HCT116 (cell line): ENCODE measurements at regions not wholly inside any gene's neighbourhood (a gene's known extent, or its start where the extent isn't known, plus 50 kb on each side); places are given as distances from the start of the nearest gene placed in this dataset.

Experiments
- CBX3 ChIP-seq: IDR thresholded peaks from 2 replicates; pipeline ENCODE4 v1.6.1; 2012; ENCODE audit warnings: low read depth
- EZH2 ChIP-seq: fragments of 200-600 bp; sonication (generic); IDR thresholded peaks from 2 replicates; pipeline ENCODE4 v1.6.1; 2017; ENCODE audit warnings: antibody characterized with exemption, mixed run types
- EZH2phosphoT487 ChIP-seq: fragments of 200-600 bp; IDR thresholded peaks from 2 replicates; pipeline ENCODE4 v1.6.1; 2018; ENCODE audit warnings: antibody characterized with exemption, borderline replicate concordance
- POLR2A ChIP-seq: IDR thresholded peaks from 2 replicates; pipeline ENCODE4 v1.7.0; 2011; ENCODE audit warnings: borderline replicate concordance; ENCODE audit not compliant: insufficient read depth, insufficient read length; ENCODE audit errors: extremely low read depth
- POLR2AphosphoS5 ChIP-seq: IDR thresholded peaks from 2 replicates; pipeline ENCODE4 v1.6.1; 2011; ENCODE audit warnings: mild to moderate bottlenecking, low read depth, low read length, moderate library complexity
- RAD21 ChIP-seq: IDR thresholded peaks from 2 replicates; pipeline ENCODE4 v1.6.1; 2012; ENCODE audit warnings: low read depth, mild to moderate bottlenecking
- SRF ChIP-seq: IDR thresholded peaks from 2 replicates; pipeline ENCODE4 v1.6.1; 2012; ENCODE audit warnings: low read depth
- TCF7L2 ChIP-seq: IDR thresholded peaks from 2 replicates; pipeline ENCODE4 v1.7.0; 2011; ENCODE audit warnings: borderline replicate concordance, inconsistent platforms; ENCODE audit not compliant: insufficient read depth, insufficient read length; ENCODE audit errors: extremely low read depth
- YY1 ChIP-seq: IDR thresholded peaks from 2 replicates; pipeline ENCODE4 v1.6.1; 2011; ENCODE audit warnings: low read length, low read depth, moderate library complexity, mild to moderate bottlenecking; ENCODE audit not compliant: insufficient replicate concordance; ENCODE audit errors: extremely low read depth
- ZNF274 ChIP-seq: fragments of 200-500 bp; sonication (Bioruptor generic); IDR thresholded peaks from 2 replicates; pipeline ENCODE4 v1.6.1; 2014; ENCODE audit warnings: mild to moderate bottlenecking, low read depth, low read length, inconsistent platforms
- TF ChIP-seq, protein P1 (sequence below), 3 experiments: fragments of 200-600 bp in 1 of 3; sonication (generic) in 1 of 3; IDR thresholded peaks in 2 of 3; conservative IDR thresholded peaks in 1 of 3; 2 replicates each; pipeline ENCODE4 v1.5.1; 2012 to 2017; ENCODE audit warnings: low read depth in 2 of 3, low read length in 2 of 3, antibody characterized with exemption in 1 of 3, borderline replicate concordance in 1 of 3, control low read depth in 1 of 3, mild to moderate bottlenecking in 1 of 3, mixed read lengths in 1 of 3, mixed run types in 1 of 3, moderate library complexity in 1 of 3; ENCODE audit not compliant: insufficient read depth in 1 of 3
- TF ChIP-seq, protein P2 (sequence below): IDR thresholded peaks from 2 replicates; pipeline ENCODE4 v1.6.1; 2012; ENCODE audit warnings: low read depth
- TF ChIP-seq, protein P3 (sequence below): IDR thresholded peaks from 2 replicates; pipeline ENCODE4 v1.6.1; 2012

DNA sequence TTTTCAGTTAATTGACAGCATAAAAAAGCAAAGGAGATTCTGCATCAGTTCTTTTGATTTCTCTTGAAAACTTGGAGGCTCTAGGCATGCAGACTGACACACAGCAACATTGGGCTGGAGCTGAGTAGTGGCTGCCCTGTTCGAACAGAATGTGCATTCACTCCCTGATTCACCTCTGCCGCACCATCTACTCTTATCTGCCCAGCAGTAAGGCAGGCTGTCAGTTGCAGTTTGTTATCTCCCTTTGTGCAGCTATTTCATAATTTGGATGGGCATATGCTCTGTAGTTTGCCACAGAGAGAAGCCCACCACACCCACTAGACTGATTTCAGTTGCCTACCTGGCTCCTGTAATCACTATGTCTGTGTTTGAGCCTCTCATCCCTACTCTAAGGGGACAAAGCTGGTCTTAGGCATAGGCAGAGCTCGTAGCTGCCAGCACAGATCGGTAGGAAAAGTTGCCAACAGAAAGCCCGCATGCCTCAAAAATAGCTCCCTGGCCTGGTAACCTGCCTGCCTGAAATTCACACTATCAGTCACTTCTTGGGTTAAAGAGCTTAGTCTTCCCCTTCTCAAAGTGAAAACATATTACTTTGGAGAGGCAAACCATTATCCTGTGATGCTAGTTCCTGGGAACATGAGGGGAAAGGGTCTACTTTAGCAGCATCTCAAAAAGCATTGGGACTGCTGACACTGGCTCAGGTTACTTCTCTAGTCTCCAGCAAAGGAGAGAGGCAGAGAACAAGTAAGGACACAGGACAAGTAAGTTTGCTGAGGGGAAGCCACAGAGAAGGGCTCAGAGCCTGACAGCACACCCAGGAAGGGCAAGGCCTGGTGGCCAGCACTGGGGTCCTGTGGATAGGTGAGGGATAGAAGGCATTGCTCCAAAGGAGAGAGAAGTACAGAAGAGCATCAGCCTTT lies 75.9 kb upstream of the TMEM164 start:
- no peak for TF ChIP-seq CBX3
- TF ChIP-seq POLR2A: no peak
- TF ChIP-seq EZH2phosphoT487: no peak
- no peak for TF ChIP-seq EZH2
- TF ChIP-seq SRF: no peak
- TF ChIP-seq RAD21: no peak
- TF ChIP-seq, protein P1, sequence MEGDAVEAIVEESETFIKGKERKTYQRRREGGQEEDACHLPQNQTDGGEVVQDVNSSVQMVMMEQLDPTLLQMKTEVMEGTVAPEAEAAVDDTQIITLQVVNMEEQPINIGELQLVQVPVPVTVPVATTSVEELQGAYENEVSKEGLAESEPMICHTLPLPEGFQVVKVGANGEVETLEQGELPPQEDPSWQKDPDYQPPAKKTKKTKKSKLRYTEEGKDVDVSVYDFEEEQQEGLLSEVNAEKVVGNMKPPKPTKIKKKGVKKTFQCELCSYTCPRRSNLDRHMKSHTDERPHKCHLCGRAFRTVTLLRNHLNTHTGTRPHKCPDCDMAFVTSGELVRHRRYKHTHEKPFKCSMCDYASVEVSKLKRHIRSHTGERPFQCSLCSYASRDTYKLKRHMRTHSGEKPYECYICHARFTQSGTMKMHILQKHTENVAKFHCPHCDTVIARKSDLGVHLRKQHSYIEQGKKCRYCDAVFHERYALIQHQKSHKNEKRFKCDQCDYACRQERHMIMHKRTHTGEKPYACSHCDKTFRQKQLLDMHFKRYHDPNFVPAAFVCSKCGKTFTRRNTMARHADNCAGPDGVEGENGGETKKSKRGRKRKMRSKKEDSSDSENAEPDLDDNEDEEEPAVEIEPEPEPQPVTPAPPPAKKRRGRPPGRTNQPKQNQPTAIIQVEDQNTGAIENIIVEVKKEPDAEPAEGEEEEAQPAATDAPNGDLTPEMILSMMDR (IDR thresholded peaks at IDR 0.05 in 2 of 3, conservative IDR thresholded peaks at IDR 0.05 in 1 of 3; ENCODE audit: borderline replicate concordance in 1 of 3, insufficient read depth in 1 of 3, low read depth in 2 of 3, low read length in 2 of 3): no peak
- no peak for TF ChIP-seq ZNF274
- no peak for TF ChIP-seq TCF7L2
- TF ChIP-seq, protein P2, sequence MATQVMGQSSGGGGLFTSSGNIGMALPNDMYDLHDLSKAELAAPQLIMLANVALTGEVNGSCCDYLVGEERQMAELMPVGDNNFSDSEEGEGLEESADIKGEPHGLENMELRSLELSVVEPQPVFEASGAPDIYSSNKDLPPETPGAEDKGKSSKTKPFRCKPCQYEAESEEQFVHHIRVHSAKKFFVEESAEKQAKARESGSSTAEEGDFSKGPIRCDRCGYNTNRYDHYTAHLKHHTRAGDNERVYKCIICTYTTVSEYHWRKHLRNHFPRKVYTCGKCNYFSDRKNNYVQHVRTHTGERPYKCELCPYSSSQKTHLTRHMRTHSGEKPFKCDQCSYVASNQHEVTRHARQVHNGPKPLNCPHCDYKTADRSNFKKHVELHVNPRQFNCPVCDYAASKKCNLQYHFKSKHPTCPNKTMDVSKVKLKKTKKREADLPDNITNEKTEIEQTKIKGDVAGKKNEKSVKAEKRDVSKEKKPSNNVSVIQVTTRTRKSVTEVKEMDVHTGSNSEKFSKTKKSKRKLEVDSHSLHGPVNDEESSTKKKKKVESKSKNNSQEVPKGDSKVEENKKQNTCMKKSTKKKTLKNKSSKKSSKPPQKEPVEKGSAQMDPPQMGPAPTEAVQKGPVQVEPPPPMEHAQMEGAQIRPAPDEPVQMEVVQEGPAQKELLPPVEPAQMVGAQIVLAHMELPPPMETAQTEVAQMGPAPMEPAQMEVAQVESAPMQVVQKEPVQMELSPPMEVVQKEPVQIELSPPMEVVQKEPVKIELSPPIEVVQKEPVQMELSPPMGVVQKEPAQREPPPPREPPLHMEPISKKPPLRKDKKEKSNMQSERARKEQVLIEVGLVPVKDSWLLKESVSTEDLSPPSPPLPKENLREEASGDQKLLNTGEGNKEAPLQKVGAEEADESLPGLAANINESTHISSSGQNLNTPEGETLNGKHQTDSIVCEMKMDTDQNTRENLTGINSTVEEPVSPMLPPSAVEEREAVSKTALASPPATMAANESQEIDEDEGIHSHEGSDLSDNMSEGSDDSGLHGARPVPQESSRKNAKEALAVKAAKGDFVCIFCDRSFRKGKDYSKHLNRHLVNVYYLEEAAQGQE: no peak
- TF ChIP-seq, protein P3, sequence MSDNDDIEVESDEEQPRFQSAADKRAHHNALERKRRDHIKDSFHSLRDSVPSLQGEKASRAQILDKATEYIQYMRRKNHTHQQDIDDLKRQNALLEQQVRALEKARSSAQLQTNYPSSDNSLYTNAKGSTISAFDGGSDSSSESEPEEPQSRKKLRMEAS: no peak
- TF ChIP-seq POLR2AphosphoS5: no peak
- TF ChIP-seq YY1: no peak
